ENCODE measurements at regions not wholly inside any gene's neighbourhood (a gene's known extent, or its start where the extent isn't known, plus 50 kb on each side); places are given as distances from the start of the nearest gene placed in this dataset.

- no peaks in the 10 kb centered on the region for H3K36me3 ChIP-seq (ENCODE audit: insufficient read depth, low read length)
- no peaks in the 10 kb centered on the region for H3K9me3 ChIP-seq (ENCODE audit: low read length)
- H3K9me2 ChIP-seq (ENCODE audit: insufficient read depth, low read length): no peaks in the 10 kb centered on the region
- no peak for TF ChIP-seq TAF1 (IDR thresholded peaks at IDR 0.05; ENCODE audit: low read depth)
- no peak for TF ChIP-seq REST (IDR thresholded peaks at IDR 0.05; ENCODE audit: borderline replicate concordance)
- no peak for TF ChIP-seq EZH2 (IDR thresholded peaks at IDR 0.05; ENCODE audit: borderline replicate concordance, insufficient read depth, low read length, poor library complexity, severe bottlenecking)
- TF ChIP-seq MXI1 (conservative IDR thresholded peaks at IDR 0.05; ENCODE audit: poor library complexity, severe bottlenecking): no peak
- TF ChIP-seq, protein P1, sequence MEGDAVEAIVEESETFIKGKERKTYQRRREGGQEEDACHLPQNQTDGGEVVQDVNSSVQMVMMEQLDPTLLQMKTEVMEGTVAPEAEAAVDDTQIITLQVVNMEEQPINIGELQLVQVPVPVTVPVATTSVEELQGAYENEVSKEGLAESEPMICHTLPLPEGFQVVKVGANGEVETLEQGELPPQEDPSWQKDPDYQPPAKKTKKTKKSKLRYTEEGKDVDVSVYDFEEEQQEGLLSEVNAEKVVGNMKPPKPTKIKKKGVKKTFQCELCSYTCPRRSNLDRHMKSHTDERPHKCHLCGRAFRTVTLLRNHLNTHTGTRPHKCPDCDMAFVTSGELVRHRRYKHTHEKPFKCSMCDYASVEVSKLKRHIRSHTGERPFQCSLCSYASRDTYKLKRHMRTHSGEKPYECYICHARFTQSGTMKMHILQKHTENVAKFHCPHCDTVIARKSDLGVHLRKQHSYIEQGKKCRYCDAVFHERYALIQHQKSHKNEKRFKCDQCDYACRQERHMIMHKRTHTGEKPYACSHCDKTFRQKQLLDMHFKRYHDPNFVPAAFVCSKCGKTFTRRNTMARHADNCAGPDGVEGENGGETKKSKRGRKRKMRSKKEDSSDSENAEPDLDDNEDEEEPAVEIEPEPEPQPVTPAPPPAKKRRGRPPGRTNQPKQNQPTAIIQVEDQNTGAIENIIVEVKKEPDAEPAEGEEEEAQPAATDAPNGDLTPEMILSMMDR (IDR thresholded peaks at IDR 0.05; ENCODE audit: poor library complexity, severe bottlenecking): no peak
- no peak for TF ChIP-seq EP300 (conservative IDR thresholded peaks at IDR 0.05; ENCODE audit: poor library complexity, severe bottlenecking)
- no peak for TF ChIP-seq RAD21 (conservative IDR thresholded peaks at IDR 0.05)
- TF ChIP-seq POLR2AphosphoS5 (IDR thresholded peaks at IDR 0.05): no peak
- H3K27ac ChIP-seq (ENCODE audit: low read length): no peak overlapping the region
- H3K4me2 ChIP-seq (ENCODE audit: low read length): no peak overlapping the region
- no peak overlapping the region for H3K4me3 ChIP-seq (ENCODE audit: low read length)
- no peak overlapping the region for H3K9ac ChIP-seq (ENCODE audit: low read length)
- H2AFZ ChIP-seq (ENCODE audit: low read depth, low read length): no peak overlapping the region
- H3F3A ChIP-seq (ENCODE audit: insufficient read depth, low read length, poor library complexity, severe bottlenecking): no peaks in the 10 kb centered on the region
- no peaks in the 10 kb centered on the region for H3K79me2 ChIP-seq (replicated peaks; ENCODE audit: insufficient read depth, low read length)
- H3K27me3 ChIP-seq (ENCODE audit: insufficient read depth, low read depth, low read length): no peaks in the 10 kb centered on the region
- no peaks in the 10 kb centered on the region for H4K20me1 ChIP-seq (ENCODE audit: insufficient read depth)
These were observed 714.6 kb downstream of the CDH9 start for GRCh38 chr5:26323794-26324193.

DNA sequence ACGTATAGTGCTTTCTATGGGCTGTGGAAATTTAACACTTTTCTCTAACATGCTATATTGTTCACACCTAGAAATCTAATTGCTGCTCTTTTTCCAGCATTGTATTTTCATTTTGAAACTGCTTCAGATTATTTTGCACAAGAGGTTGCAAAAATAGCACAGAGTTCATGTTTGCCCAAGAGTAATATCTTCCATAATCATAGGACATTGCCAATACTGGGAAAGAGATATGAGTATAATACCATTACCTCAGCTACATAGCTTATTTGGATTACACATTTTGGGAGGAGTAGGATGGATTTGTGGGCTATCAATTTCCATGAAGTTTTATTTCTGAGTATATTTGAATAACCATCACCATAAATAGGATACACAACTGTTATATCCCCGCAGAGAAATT lies 717.1 kb downstream of the CDH9 start:
- no peaks in the 10 kb centered on the region for H3K27me3 ChIP-seq (ENCODE audit: insufficient read depth, low read depth, low read length)
- H3K9me2 ChIP-seq (ENCODE audit: insufficient read depth, low read length): no peaks in the 10 kb centered on the region
- H3F3A ChIP-seq (ENCODE audit: insufficient read depth, low read length, poor library complexity, severe bottlenecking): no peaks in the 10 kb centered on the region
- no peak overlapping the region for H3K4me2 ChIP-seq (ENCODE audit: low read length)
- H4K20me1 ChIP-seq (ENCODE audit: insufficient read depth): no peaks in the 10 kb centered on the region
- no peaks in the 10 kb centered on the region for H3K9me3 ChIP-seq (ENCODE audit: low read length)
- H3K36me3 ChIP-seq (ENCODE audit: insufficient read depth, low read length): no peaks in the 10 kb centered on the region
- H3K4me3 ChIP-seq (ENCODE audit: low read length): no peak overlapping the region
- no peak for TF ChIP-seq TAF1 (IDR thresholded peaks at IDR 0.05; ENCODE audit: low read depth)
- TF ChIP-seq MXI1 (conservative IDR thresholded peaks at IDR 0.05; ENCODE audit: poor library complexity, severe bottlenecking): no peak
- no peak for TF ChIP-seq RAD21 (conservative IDR thresholded peaks at IDR 0.05)
- no peak for TF ChIP-seq EP300 (conservative IDR thresholded peaks at IDR 0.05; ENCODE audit: poor library complexity, severe bottlenecking)
- TF ChIP-seq SMC3 (conservative IDR thresholded peaks at IDR 0.05; ENCODE audit: poor library complexity): no peak
- TF ChIP-seq REST (IDR thresholded peaks at IDR 0.05; ENCODE audit: borderline replicate concordance): no peak
- TF ChIP-seq, protein P1 (IDR thresholded peaks at IDR 0.05; ENCODE audit: poor library complexity, severe bottlenecking): no peak
- TF ChIP-seq POLR2AphosphoS5 (IDR thresholded peaks at IDR 0.05): no peak
- TF ChIP-seq EZH2 (IDR thresholded peaks at IDR 0.05; ENCODE audit: borderline replicate concordance, insufficient read depth, low read length, poor library complexity, severe bottlenecking): no peak
- H3K79me2 ChIP-seq (replicated peaks; ENCODE audit: insufficient read depth, low read length): no peaks in the 10 kb centered on the region
- no peak overlapping the region for H3K27ac ChIP-seq (ENCODE audit: low read length)
- H3K9ac ChIP-seq (ENCODE audit: low read length): no peak overlapping the region
- no peak overlapping the region for H2AFZ ChIP-seq (ENCODE audit: low read depth, low read length)
